Vagina (tissue), 2 donors: ENCODE measurements at regions not wholly inside any gene's neighbourhood (a gene's known extent, or its start where the extent isn't known, plus 50 kb on each side); places are given as distances from the start of the nearest gene placed in this dataset.

Source experiments
- POLR2A ChIP-seq, 2 donors: fragments of 450-650 bp; IDR thresholded peaks; one replicate each; pipeline ENCODE4 v1.6.1; 2017; ENCODE audit warnings: antibody characterized with exemption in 2 of 2, mild to moderate bottlenecking in 2 of 2, moderate library complexity in 2 of 2
- TF ChIP-seq, protein P1 (sequence below), 3 experiments: fragments of 450-650 bp in 2 of 3; fragments of 200-600 bp in 1 of 3; sonication (generic) in 1 of 3; IDR thresholded peaks; one replicate each; pipeline ENCODE4 v1.5.1; 2017 to 2019; ENCODE audit warnings: antibody characterized with exemption in 3 of 3, mild to moderate bottlenecking in 2 of 3, moderate library complexity in 2 of 3

GRCh38 chr21:22584308-22584707 lies 1586.1 kb downstream of the NCAM2 start:
- TF ChIP-seq, protein P1, sequence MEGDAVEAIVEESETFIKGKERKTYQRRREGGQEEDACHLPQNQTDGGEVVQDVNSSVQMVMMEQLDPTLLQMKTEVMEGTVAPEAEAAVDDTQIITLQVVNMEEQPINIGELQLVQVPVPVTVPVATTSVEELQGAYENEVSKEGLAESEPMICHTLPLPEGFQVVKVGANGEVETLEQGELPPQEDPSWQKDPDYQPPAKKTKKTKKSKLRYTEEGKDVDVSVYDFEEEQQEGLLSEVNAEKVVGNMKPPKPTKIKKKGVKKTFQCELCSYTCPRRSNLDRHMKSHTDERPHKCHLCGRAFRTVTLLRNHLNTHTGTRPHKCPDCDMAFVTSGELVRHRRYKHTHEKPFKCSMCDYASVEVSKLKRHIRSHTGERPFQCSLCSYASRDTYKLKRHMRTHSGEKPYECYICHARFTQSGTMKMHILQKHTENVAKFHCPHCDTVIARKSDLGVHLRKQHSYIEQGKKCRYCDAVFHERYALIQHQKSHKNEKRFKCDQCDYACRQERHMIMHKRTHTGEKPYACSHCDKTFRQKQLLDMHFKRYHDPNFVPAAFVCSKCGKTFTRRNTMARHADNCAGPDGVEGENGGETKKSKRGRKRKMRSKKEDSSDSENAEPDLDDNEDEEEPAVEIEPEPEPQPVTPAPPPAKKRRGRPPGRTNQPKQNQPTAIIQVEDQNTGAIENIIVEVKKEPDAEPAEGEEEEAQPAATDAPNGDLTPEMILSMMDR (IDR thresholded peaks at IDR 0.05): no peak
- no peak for TF ChIP-seq POLR2A (IDR thresholded peaks at IDR 0.05)
